Liver (tissue), 8 donors: ENCODE measurements at regions not wholly inside any gene's neighbourhood (a gene's known extent, or its start where the extent isn't known, plus 50 kb on each side); places are given as distances from the start of the nearest gene placed in this dataset.

Experiments
- DNase-seq: peaks from one replicate; pipeline ENCODE4 v3.0.0-alpha.2; 2017; ENCODE audit warnings: low spot score
- H3K27ac ChIP-seq, 2 donors: one replicate each; pipeline ENCODE4 v1.7.0; 2013; ENCODE audit warnings: inconsistent platforms in 2 of 2, low read length in 2 of 2, control low read depth in 1 of 2, low read depth in 1 of 2, mild to moderate bottlenecking in 1 of 2
- H3K27me3 ChIP-seq, 4 donors: one replicate each; pipeline versions ENCODE4 v1.6.1 to v1.7.0; 2013; ENCODE audit warnings: low read length in 3 of 4, inconsistent platforms in 1 of 4, mild to moderate bottlenecking in 1 of 4, moderate library complexity in 1 of 4; ENCODE audit not compliant: control insufficient read depth in 4 of 4, insufficient read depth in 4 of 4
- H3K36me3 ChIP-seq, 4 donors: one replicate each; pipeline versions ENCODE4 v1.6.1 to v1.7.0; 2013; ENCODE audit warnings: low read length in 3 of 4, mild to moderate bottlenecking in 3 of 4, low read depth in 1 of 4, moderate library complexity in 1 of 4; ENCODE audit not compliant: control insufficient read depth in 4 of 4, insufficient read depth in 3 of 4
- H3K4me1 ChIP-seq, 4 donors: one replicate each; pipeline versions ENCODE4 v1.6.1 to v1.7.0; 2013; ENCODE audit warnings: low read length in 3 of 4, mild to moderate bottlenecking in 3 of 4, moderate library complexity in 1 of 4; ENCODE audit not compliant: control insufficient read depth in 4 of 4, insufficient read depth in 4 of 4
- H3K4me3 ChIP-seq, 3 donors: one replicate each; pipeline versions ENCODE4 v1.6.1 to v1.7.0; 2013; ENCODE audit warnings: low read length in 3 of 3, control low read depth in 1 of 3, low read depth in 1 of 3, mild to moderate bottlenecking in 1 of 3
- H3K9ac ChIP-seq, 2 donors: one replicate each; pipeline ENCODE4 v1.7.0; 2013; ENCODE audit warnings: low read length in 2 of 2, mild to moderate bottlenecking in 2 of 2, moderate library complexity in 2 of 2, control low read depth in 1 of 2, low read depth in 1 of 2
- H3K9me3 ChIP-seq, 4 donors: one replicate each; pipeline versions ENCODE4 v1.6.1 to v1.7.0; 2013; ENCODE audit warnings: low read length in 3 of 4; ENCODE audit not compliant: control insufficient read depth in 4 of 4
- ATF3 ChIP-seq: IDR thresholded peaks from 2 replicates; pipeline ENCODE4 v1.6.1; 2016; ENCODE audit warnings: antibody characterized with exemption
- CTCF ChIP-seq: fragments of 150-350 bp; IDR thresholded peaks from 2 replicates; pipeline ENCODE4 v1.5.1; 2017; ENCODE audit warnings: improper control_type of control experiment, low read depth, low read length; ENCODE audit not compliant: missing input control
- EGR1 ChIP-seq, 2 donors: IDR thresholded peaks; 2 replicates each; pipeline ENCODE4 v1.6.1; 2016 to 2018; ENCODE audit warnings: antibody characterized with exemption in 2 of 2, low read depth in 2 of 2
- FOXA1 ChIP-seq: IDR thresholded peaks from 2 replicates; pipeline ENCODE4 v1.6.1; 2016; ENCODE audit warnings: antibody characterized with exemption
- FOXA2 ChIP-seq: IDR thresholded peaks from 2 replicates; pipeline ENCODE4 v1.6.1; 2016; ENCODE audit warnings: antibody characterized with exemption
- GABPA ChIP-seq, 2 donors: IDR thresholded peaks in 1 of 2; conservative IDR thresholded peaks in 1 of 2; 2 replicates each; pipeline ENCODE4 v1.6.1; 2016; ENCODE audit warnings: antibody characterized with exemption in 2 of 2, mild to moderate bottlenecking in 1 of 2, moderate library complexity in 1 of 2
- HNF4A ChIP-seq, 2 donors: conservative IDR thresholded peaks; 2 replicates each; pipeline ENCODE4 v1.6.1; 2016; ENCODE audit warnings: antibody characterized with exemption in 2 of 2, mild to moderate bottlenecking in 2 of 2
- JUND ChIP-seq, 2 donors: IDR thresholded peaks; 2 replicates each; pipeline ENCODE4 v1.6.1; 2016; ENCODE audit warnings: antibody characterized with exemption in 2 of 2
- MAX ChIP-seq: IDR thresholded peaks from 2 replicates; pipeline ENCODE4 v1.6.1; 2016; ENCODE audit warnings: antibody characterized with exemption
- NR2F2 ChIP-seq: IDR thresholded peaks from 2 replicates; pipeline ENCODE4 v1.6.1; 2016; ENCODE audit warnings: antibody characterized with exemption
- RAD21 ChIP-seq, 2 donors: IDR thresholded peaks; 2 replicates each; pipeline ENCODE4 v1.6.1; 2016; ENCODE audit warnings: antibody characterized with exemption in 2 of 2, mild to moderate bottlenecking in 2 of 2
- REST ChIP-seq: IDR thresholded peaks from 2 replicates; pipeline ENCODE4 v1.6.1; 2016; ENCODE audit warnings: antibody characterized with exemption, mild to moderate bottlenecking
- RXRA ChIP-seq, 2 donors: IDR thresholded peaks; 2 replicates each; pipeline ENCODE4 v1.6.1; 2017 to 2018; ENCODE audit warnings: antibody characterized with exemption in 2 of 2, mild to moderate bottlenecking in 1 of 2
- SP1 ChIP-seq: IDR thresholded peaks from 2 replicates; pipeline ENCODE4 v1.6.1; 2018; ENCODE audit warnings: antibody characterized with exemption, mild to moderate bottlenecking
- TAF1 ChIP-seq: conservative IDR thresholded peaks from 2 replicates; pipeline ENCODE4 v1.6.1; 2016; ENCODE audit warnings: antibody characterized with exemption, mild to moderate bottlenecking
- YY1 ChIP-seq: IDR thresholded peaks from 2 replicates; pipeline ENCODE4 v1.6.1; 2016; ENCODE audit warnings: antibody characterized with exemption, mild to moderate bottlenecking
- ZBTB33 ChIP-seq: IDR thresholded peaks from 2 replicates; pipeline ENCODE4 v1.6.1; 2016; ENCODE audit warnings: antibody characterized with exemption
- WGBS: extraction: QIAGEN DNeasy Blood & Tissue Kit; methylation state at CpG from one replicate; pipeline ENCODE4 v1.1.7; 2013; 5-methylcytosine and 5-hydroxymethylcytosine counted together
- donor health status: healthy.
- donor health status: healthy.
- donor health status: healthy.
- donor health status: healthy.
- donor health status: healthy.

- Histone ChIP-seq H3K4me3 (no peak overlapping the region), H3K27ac (no peak overlapping the region), H3K4me1 (no peaks in the 10 kb centered on the region), H3K9me3 (no peaks in the 10 kb centered on the region), H3K36me3 (no peaks in the 10 kb centered on the region), H3K9ac (no peak overlapping the region), H3K27me3 (peaks cover 0 to 3% (median 0%) of the 10 kb centered on the region in 4 donors)
- TF ChIP-seq ATF3 (no peak), FOXA2 (no peak), HNF4A (conservative IDR thresholded peaks at IDR 0.05) (no peak), TAF1 (no peak)
- WGBS: 74% methylated on average over 5 of the region's 5 CpGs
- no peak for DNase-seq
Measured at GRCh38 chr11:22516111-22516510, 109.5 kb downstream of the FANCF start.

GRCh38 chr11:22512457-22512856, 113.2 kb downstream of the FANCF start:
- DNase-seq: no peak
- Histone ChIP-seq H3K4me1 (no peaks in the 10 kb centered on the region), H3K27ac (no peak overlapping the region), H3K36me3 (no peaks in the 10 kb centered on the region), H3K4me3 (no peak overlapping the region), H3K9ac (no peak overlapping the region), H3K9me3 (no peaks in the 10 kb centered on the region), H3K27me3 (peaks cover 0 to 3% (median 0%) of the 10 kb centered on the region in 4 donors)
- 44% methylated on average over 1 of the region's 1 CpG for WGBS
- TF ChIP-seq JUND (IDR thresholded peaks at IDR 0.05) (no peak), EGR1 (IDR thresholded peaks at IDR 0.05; ENCODE audit: low read depth in 2 of 2) (no peak), FOXA1 (no peak), ATF3 (no peak), MAX (no peak), RXRA (IDR thresholded peaks at IDR 0.05) (no peak), ZBTB33 (no peak), RAD21 (IDR thresholded peaks at IDR 0.05) (no peak), YY1 (no peak), CTCF (no peak), HNF4A (conservative IDR thresholded peaks at IDR 0.05) (no peak), REST (no peak), GABPA (IDR thresholded peaks at IDR 0.05 in 1 of 2, conservative IDR thresholded peaks at IDR 0.05 in 1 of 2) (no peak), NR2F2 (no peak), SP1 (no peak), FOXA2 (no peak)
